ENCODE measurements at regions not wholly inside any gene's neighbourhood (a gene's known extent, or its start where the extent isn't known, plus 50 kb on each side); places are given as distances from the start of the nearest gene placed in this dataset.
"Not testable (repeated sequence)": the region's sequence is repeated elsewhere in the genome, so short reads cannot be mapped to it uniquely, and the experiment has no call there.

- no peak for DNase-seq
Observed at GRCh38 chr4:30461218-30461617, 259.0 kb upstream of the PCDH7 start.

DNA sequence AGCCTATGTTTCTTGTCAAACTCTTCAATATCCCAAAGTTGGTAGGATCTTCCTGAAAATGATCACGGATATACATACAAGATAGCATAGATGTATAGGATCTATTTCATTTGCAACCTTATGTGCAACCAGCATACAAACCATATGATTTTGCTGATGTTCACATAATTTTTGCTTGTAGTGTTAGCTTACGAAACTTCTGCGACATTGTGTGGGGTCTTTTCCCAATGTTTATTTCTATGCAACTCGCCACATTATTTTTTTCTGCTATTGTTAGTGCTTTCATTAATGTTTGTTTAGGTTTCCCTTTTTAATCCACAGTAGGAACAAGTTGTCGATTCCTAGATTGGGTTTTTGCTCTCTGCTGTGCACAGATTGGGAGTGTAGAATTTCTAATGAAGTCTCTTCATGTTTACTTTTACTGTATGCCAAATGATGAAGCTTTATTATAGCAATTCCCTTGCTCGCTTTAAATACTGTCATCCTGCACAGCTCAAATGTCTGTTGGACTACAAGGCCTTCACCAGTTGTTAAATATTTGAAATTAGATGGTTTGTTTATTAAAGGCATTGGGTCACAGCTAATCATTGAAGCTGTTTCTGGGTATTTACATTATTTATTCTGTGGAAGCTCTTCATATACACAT is 257.6 kb upstream of the PCDH7 start:
- no peak for DNase-seq

DNA sequence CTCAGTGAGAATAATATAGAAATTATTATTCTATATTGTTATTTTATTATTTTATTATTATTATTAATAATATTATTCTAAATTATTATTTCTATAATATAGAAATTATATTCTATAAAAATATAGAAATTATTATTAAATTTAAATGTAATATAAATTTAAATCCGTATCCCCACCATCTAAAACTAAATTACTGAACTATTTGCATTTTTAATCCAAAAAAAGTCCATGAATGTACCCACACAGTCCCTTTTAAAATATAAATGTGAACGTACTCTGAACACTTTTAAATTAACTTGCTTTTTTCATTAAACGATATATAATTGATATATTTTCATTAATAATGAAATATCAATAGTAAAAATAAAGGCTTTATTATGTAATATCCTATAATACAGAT is 248.3 kb upstream of the PCDH7 start:
- DNase-seq = no peak

- no peak for DNase-seq
Observed at GRCh38 chr4:30473225-30473624, 246.9 kb upstream of the PCDH7 start.

DNA sequence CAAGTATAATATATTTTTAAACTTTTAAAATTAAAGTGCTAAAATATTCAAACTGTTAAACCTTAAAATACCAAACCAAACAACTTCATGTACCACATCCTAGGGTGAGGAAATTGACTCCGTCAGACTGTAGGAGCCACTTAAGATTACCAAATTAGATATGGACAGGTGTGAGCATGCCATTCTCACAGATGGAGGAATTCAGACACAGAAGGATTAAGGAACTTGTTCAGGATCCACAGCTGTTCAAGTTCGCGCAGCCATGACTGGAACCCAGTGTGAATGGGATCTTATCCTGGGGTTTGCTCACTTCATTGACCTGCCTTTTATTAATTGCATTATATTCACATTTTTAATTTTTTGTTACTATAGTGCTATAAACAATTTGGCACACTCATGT is 224.9 kb upstream of the PCDH7 start:
- DNase-seq = no peak

- DNase-seq = no peak
Observed at GRCh38 chr4:30495651-30496310, 224.4 kb upstream of the PCDH7 start.

GRCh38 chr4:30511751-30512150 is 208.4 kb upstream of the PCDH7 start:
- no peak for DNase-seq

DNA sequence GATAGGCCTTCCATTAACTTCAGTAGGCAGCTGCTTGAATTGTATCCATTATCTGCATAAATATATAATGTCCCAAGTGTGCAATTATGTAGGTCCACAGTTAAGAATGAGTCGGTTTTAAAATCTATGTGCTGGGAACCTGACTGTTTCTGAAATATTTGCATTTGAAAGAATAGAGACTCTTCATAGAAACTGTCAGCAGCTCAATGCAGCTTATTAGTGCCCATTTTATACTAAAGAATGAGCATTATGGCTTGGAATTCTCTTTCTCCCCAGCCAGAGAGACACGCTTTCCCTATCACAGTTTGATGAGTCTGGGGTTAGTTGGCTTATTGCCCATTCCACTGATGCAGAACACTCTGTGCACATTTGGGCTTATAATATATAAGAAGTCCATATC is 202.0 kb upstream of the PCDH7 start:
- DNase-seq = no peak

GRCh38 chr4:30525662-30526315 is 194.4 kb upstream of the PCDH7 start:
- no peak for DNase-seq

GRCh38 chr4:30535255-30535654 is 184.9 kb upstream of the PCDH7 start:
- DNase-seq = no peak

DNA sequence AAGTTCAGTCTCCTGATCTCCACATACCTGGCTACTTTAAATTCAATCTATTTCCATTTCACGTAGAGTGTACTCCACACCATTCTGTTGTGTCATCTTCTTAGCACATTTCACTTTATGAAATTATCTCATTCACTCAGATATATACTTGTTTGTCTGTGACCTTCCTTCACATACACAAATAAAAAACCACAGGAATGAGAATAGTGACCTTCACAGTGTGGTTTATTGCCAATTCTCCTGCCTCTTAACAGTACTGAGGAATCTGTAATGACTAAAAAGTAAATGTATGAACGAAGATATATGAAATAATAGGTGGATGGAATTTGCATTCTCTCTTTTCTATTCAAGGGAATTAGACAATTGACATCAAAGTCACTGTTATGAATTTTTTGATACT is 183.9 kb upstream of the PCDH7 start:
- DNase-seq = no peak

DNA sequence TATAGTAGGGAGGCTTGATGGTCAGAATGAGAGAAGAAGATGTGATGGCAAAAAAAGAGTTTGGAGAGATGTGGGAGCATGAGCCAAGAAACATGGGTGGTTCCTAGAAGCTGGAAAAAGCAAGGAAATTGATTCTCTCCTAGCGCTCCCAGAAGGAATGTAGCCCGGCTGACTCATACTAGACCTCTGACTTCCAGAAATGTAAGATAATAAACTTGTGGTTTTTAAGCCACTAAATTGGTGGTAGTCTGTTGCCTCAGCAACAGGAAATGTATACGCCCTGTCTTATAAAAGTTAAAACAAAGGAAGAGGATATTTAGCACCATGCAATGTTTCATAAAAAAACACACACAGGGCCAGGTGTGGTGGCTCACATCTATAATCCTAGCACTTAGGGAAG is 182.7 kb upstream of the PCDH7 start:
- DNase-seq = no peak

DNA sequence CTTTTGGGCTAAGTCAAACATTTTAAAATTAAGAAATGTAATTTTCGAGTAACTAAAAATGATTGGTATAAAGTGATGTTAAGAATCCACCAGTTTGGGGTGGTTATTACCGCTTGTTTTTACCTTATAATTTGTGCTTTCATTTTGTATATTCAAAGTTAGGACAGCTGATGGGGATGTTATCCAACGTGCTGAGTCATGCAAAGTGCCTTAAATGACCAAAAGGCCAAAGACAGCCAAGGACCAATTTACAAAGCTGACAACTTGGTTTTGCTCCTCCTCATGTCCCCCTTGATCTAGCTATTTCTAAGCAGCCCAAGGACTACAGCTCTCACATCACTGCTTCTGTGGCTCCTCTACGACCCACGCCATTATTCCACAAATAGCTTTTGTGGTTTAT is 181.4 kb upstream of the PCDH7 start:
- no peak for DNase-seq

GRCh38 chr4:30543057-30543456 is 177.1 kb upstream of the PCDH7 start:
- no peak for DNase-seq

DNA sequence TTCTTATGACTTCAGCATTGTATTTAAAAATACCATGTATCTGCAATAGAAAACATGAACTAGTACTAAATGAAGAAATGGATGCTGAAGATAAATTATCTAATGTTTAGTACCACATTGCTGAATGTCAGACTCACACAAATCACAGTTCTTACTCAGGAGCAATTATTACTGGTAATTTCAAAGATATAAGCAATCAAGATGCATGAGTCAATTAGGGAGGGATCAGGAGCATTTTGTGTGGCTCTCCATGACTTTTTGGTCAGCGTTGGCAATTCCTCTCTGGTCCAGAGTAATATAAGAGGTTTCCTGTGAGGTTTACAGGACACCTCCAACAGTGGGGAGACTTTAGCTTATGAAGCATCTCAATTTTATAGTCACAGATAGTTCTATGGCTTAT is 167.0 kb upstream of the PCDH7 start:
- DNase-seq = no peak

DNA sequence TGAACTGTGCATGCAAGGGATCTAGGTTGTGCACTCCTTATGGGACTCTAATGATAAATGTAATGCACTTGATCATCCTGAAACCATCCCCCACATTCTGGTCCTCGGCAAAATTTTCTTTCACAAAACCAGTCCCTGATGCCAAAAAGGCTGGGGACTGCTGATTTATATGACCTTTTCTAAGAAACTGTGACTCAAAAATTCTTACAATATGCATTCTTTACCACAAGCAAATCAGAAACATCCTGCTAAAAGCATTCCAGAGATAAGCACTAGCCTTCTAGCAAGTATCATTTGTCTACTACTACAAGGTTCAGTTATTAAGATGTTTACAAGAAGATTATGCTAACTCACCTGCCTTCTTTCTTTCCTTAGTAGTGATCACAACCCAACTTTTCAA is 166.5 kb upstream of the PCDH7 start:
- no peak for DNase-seq

DNA sequence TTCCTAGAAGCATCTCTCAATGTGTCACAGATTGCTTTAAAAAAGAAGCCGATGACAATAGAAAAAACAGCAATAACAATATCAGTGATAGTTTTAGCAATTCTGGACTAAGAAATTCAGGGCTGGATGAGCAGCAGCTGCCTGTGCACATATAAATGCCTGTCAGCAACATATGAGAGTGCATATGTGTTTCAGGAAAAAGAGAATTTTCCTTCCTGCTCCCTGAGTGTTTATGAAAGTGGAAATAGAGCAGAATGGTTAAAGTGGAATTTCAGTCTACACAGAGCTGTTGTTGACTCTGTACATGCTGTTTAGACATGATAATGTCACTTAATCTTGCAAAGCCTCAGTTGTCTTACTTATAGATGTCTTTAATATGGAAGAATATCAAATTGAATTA is 164.4 kb upstream of the PCDH7 start:
- DNase-seq = no peak

- DNase-seq = no peak
Observed at GRCh38 chr4:30559481-30559880, 160.7 kb upstream of the PCDH7 start.

DNA sequence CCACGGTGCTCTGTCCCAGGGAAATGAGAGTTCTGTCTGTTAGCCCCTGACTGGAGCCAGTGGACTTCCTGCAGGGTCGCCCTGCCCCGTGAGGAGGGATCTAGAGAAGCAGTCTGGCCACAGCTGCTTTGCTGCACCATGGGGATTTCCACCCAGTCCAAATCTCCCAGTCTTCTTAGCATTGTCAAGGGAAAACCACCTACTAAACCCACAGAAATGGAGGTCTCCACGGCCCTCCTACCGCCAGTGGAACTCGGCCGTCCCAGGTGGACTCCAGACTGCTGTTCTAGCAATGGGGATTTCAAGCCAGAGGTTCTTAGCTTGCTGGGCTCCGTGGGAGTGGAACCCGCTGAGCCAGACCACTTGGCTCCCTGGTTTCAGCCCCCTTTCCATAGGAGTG is 133.3 kb upstream of the PCDH7 start:
- DNase-seq = no peak

GRCh38 chr4:30589669-30590068 is 130.5 kb upstream of the PCDH7 start:
- DNase-seq = not testable (repeated sequence)

GRCh38 chr4:30600246-30601017 is 119.7 kb upstream of the PCDH7 start:
- no peak for DNase-seq

- no peak for DNase-seq
Observed at GRCh38 chr4:30601070-30601865, 118.9 kb upstream of the PCDH7 start.

DNA sequence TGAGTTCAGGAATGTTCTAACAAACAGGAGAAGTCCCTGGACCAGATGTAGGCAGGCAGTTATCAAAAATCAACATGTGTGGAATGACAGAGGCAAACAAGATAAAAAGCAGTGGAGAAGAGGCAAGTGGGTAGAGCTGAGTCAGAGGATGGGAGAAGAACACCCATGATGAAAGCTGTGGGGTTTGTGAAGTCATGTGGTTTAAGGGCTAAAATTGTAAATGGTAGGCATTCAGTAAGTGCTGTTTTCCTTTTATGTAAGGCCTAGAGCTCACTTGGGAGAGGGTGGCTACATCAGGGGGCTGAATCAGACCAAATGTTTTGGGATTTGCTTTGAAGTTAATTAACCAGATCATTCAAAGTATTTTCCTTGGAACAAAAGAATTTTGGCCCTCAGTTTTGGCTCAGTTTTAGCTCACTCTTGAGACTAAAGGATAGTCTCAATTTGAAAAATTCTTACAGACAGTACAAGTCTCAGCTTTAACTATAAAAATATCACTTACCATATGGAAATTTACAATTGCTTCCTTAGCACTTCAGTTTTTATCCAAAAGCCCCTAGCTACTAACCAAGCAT is 114.5 kb upstream of the PCDH7 start:
- no peak for DNase-seq
